ENCODE measurements at regions not wholly inside any gene's neighbourhood (a gene's known extent, or its start where the extent isn't known, plus 50 kb on each side); places are given as distances from the start of the nearest gene placed in this dataset.

GRCh38 chr4:31334086-31334910 is 614.1 kb downstream of the PCDH7 start:
- H3K4me3 ChIP-seq (ENCODE audit: low read depth in 1 of 3, low read length in 3 of 3) = no peak overlapping the region
- 58 to 80% (median 72%) methylated on average over 2 of the region's 2 CpGs for WGBS, 3 donors
- no peak overlapping the region for H3K27ac ChIP-seq (ENCODE audit: low read depth in 1 of 3, low read length in 2 of 3)
- no peaks in the 10 kb centered on the region for H3K27me3 ChIP-seq (ENCODE audit: control insufficient read depth in 3 of 3, insufficient read depth in 3 of 3, low read length in 3 of 3)
- DNase-seq = no peak
- H3K36me3 ChIP-seq (ENCODE audit: control insufficient read depth in 3 of 3, insufficient read depth in 2 of 3, low read depth in 1 of 3, low read length in 3 of 3) = no peaks in the 10 kb centered on the region
- FAIRE-seq = no peak
- H3K4me1 ChIP-seq (ENCODE audit: control insufficient read depth in 3 of 3, insufficient read depth in 2 of 3, low read depth in 1 of 3, low read length in 2 of 3) = no peaks in the 10 kb centered on the region
- H3K9me3 ChIP-seq (ENCODE audit: control insufficient read depth in 2 of 2, insufficient read depth in 1 of 2, low read depth in 1 of 2, low read length in 1 of 2) = peaks cover 0 to 3% of the 10 kb centered on the region in 2 donors

GRCh38 chr4:31338000-31338399 is 617.8 kb downstream of the PCDH7 start:
- DNase-seq (no peak), FAIRE-seq (no peak)
- H3K9me3 ChIP-seq (ENCODE audit: control insufficient read depth in 2 of 2, insufficient read depth in 1 of 2, low read depth in 1 of 2, low read length in 1 of 2) = peaks cover 0 to 5% of the 10 kb centered on the region in 2 donors
- H3K36me3 ChIP-seq (ENCODE audit: control insufficient read depth in 3 of 3, insufficient read depth in 2 of 3, low read depth in 1 of 3, low read length in 3 of 3) = no peaks in the 10 kb centered on the region
- no peak overlapping the region for H3K27ac ChIP-seq (ENCODE audit: low read depth in 1 of 3, low read length in 2 of 3)
- no peaks in the 10 kb centered on the region for H3K27me3 ChIP-seq (ENCODE audit: control insufficient read depth in 3 of 3, insufficient read depth in 3 of 3, low read length in 3 of 3)
- no peak overlapping the region for H3K4me3 ChIP-seq (ENCODE audit: low read depth in 1 of 3, low read length in 3 of 3)
- H3K4me1 ChIP-seq (ENCODE audit: control insufficient read depth in 3 of 3, insufficient read depth in 2 of 3, low read depth in 1 of 3, low read length in 2 of 3) = no peaks in the 10 kb centered on the region

GRCh38 chr4:31341601-31342359 is 621.6 kb downstream of the PCDH7 start:
- WGBS, 3 donors = 57 to 67% (median 57%) methylated on average over 4 of the region's 4 CpGs
- Histone ChIP-seq H3K4me3 (ENCODE audit: low read depth in 1 of 3, low read length in 3 of 3) (no peak overlapping the region), H3K4me1 (ENCODE audit: control insufficient read depth in 3 of 3, insufficient read depth in 2 of 3, low read depth in 1 of 3, low read length in 2 of 3) (no peaks in the 10 kb centered on the region), H3K9me3 (ENCODE audit: control insufficient read depth in 2 of 2, insufficient read depth in 1 of 2, low read depth in 1 of 2, low read length in 1 of 2) (peaks cover 0 to 5% of the 10 kb centered on the region in 2 donors), H3K27me3 (ENCODE audit: control insufficient read depth in 3 of 3, insufficient read depth in 3 of 3, low read length in 3 of 3) (no peaks in the 10 kb centered on the region), H3K27ac (ENCODE audit: low read depth in 1 of 3, low read length in 2 of 3) (no peak overlapping the region), H3K36me3 (ENCODE audit: control insufficient read depth in 3 of 3, insufficient read depth in 2 of 3, low read depth in 1 of 3, low read length in 3 of 3) (no peaks in the 10 kb centered on the region)
- no peak for DNase-seq
- no peak for FAIRE-seq

- Histone ChIP-seq H3K27ac (ENCODE audit: low read depth in 1 of 3, low read length in 2 of 3) (no peak overlapping the region), H3K9me3 (ENCODE audit: control insufficient read depth in 2 of 2, insufficient read depth in 1 of 2, low read depth in 1 of 2, low read length in 1 of 2) (peaks cover 0 to 5% of the 10 kb centered on the region in 2 donors), H3K4me3 (ENCODE audit: low read depth in 1 of 3, low read length in 3 of 3) (no peak overlapping the region), H3K4me1 (ENCODE audit: control insufficient read depth in 3 of 3, insufficient read depth in 2 of 3, low read depth in 1 of 3, low read length in 2 of 3) (no peaks in the 10 kb centered on the region), H3K36me3 (ENCODE audit: control insufficient read depth in 3 of 3, insufficient read depth in 2 of 3, low read depth in 1 of 3, low read length in 3 of 3) (no peaks in the 10 kb centered on the region), H3K27me3 (ENCODE audit: control insufficient read depth in 3 of 3, insufficient read depth in 3 of 3, low read length in 3 of 3) (no peaks in the 10 kb centered on the region)
- DNase-seq = no peak
- no peak for FAIRE-seq
Observed at GRCh38 chr4:31343061-31343460, 622.9 kb downstream of the PCDH7 start.

GRCh38 chr4:31349907-31350306 is 629.7 kb downstream of the PCDH7 start:
- Histone ChIP-seq H3K36me3 (ENCODE audit: control insufficient read depth in 3 of 3, insufficient read depth in 2 of 3, low read depth in 1 of 3, low read length in 3 of 3) (no peaks in the 10 kb centered on the region), H3K4me3 (ENCODE audit: low read depth in 1 of 3, low read length in 3 of 3) (no peak overlapping the region), H3K27ac (ENCODE audit: low read depth in 1 of 3, low read length in 2 of 3) (no peak overlapping the region), H3K27me3 (ENCODE audit: control insufficient read depth in 3 of 3, insufficient read depth in 3 of 3, low read length in 3 of 3) (no peaks in the 10 kb centered on the region), H3K4me1 (ENCODE audit: control insufficient read depth in 3 of 3, insufficient read depth in 2 of 3, low read depth in 1 of 3, low read length in 2 of 3) (no peaks in the 10 kb centered on the region), H3K9me3 (ENCODE audit: control insufficient read depth in 2 of 2, insufficient read depth in 1 of 2, low read depth in 1 of 2, low read length in 1 of 2) (no peaks in the 10 kb centered on the region)
- no peak for FAIRE-seq
- 4 to 7% (median 6%) methylated on average over 1 of the region's 1 CpG for WGBS, 3 donors
- peak in 1 of 2 donors; percentile 5 for DNase-seq

- Histone ChIP-seq H3K27ac (ENCODE audit: low read depth in 1 of 3, low read length in 2 of 3) (no peak overlapping the region), H3K27me3 (ENCODE audit: control insufficient read depth in 3 of 3, insufficient read depth in 3 of 3, low read length in 3 of 3) (no peaks in the 10 kb centered on the region), H3K4me1 (ENCODE audit: control insufficient read depth in 3 of 3, insufficient read depth in 2 of 3, low read depth in 1 of 3, low read length in 2 of 3) (no peaks in the 10 kb centered on the region), H3K4me3 (ENCODE audit: low read depth in 1 of 3, low read length in 3 of 3) (no peak overlapping the region), H3K9me3 (ENCODE audit: control insufficient read depth in 2 of 2, insufficient read depth in 1 of 2, low read depth in 1 of 2, low read length in 1 of 2) (no peaks in the 10 kb centered on the region), H3K36me3 (ENCODE audit: control insufficient read depth in 3 of 3, insufficient read depth in 2 of 3, low read depth in 1 of 3, low read length in 3 of 3) (no peaks in the 10 kb centered on the region)
- FAIRE-seq = no peak
- DNase-seq = no peak
- 53 to 85% (median 57%) methylated on average over 3 of the region's 3 CpGs for WGBS, 3 donors
Observed at GRCh38 chr4:31351695-31352094, 631.5 kb downstream of the PCDH7 start.

GRCh38 chr4:31356839-31357238 is 636.7 kb downstream of the PCDH7 start:
- Histone ChIP-seq H3K27ac (ENCODE audit: low read depth in 1 of 3, low read length in 2 of 3) (no peak overlapping the region), H3K4me3 (ENCODE audit: low read depth in 1 of 3, low read length in 3 of 3) (no peak overlapping the region), H3K27me3 (ENCODE audit: control insufficient read depth in 3 of 3, insufficient read depth in 3 of 3, low read length in 3 of 3) (no peaks in the 10 kb centered on the region), H3K4me1 (ENCODE audit: control insufficient read depth in 3 of 3, insufficient read depth in 2 of 3, low read depth in 1 of 3, low read length in 2 of 3) (no peaks in the 10 kb centered on the region), H3K36me3 (ENCODE audit: control insufficient read depth in 3 of 3, insufficient read depth in 2 of 3, low read depth in 1 of 3, low read length in 3 of 3) (no peaks in the 10 kb centered on the region), H3K9me3 (ENCODE audit: control insufficient read depth in 2 of 2, insufficient read depth in 1 of 2, low read depth in 1 of 2, low read length in 1 of 2) (no peaks in the 10 kb centered on the region)
- no peak for FAIRE-seq
- DNase-seq = no peak
- WGBS, 3 donors = 95 to 100% (median 97%) methylated on average over 1 of the region's 1 CpG

GRCh38 chr4:31360786-31361185 is 640.6 kb downstream of the PCDH7 start:
- no peak overlapping the region for H3K4me3 ChIP-seq (ENCODE audit: low read depth in 1 of 3, low read length in 3 of 3)
- H3K9me3 ChIP-seq (ENCODE audit: control insufficient read depth in 2 of 2, insufficient read depth in 1 of 2, low read depth in 1 of 2, low read length in 1 of 2) = no peaks in the 10 kb centered on the region
- H3K27me3 ChIP-seq (ENCODE audit: control insufficient read depth in 3 of 3, insufficient read depth in 3 of 3, low read length in 3 of 3) = no peaks in the 10 kb centered on the region
- no peak overlapping the region for H3K27ac ChIP-seq (ENCODE audit: low read depth in 1 of 3, low read length in 2 of 3)
- H3K4me1 ChIP-seq (ENCODE audit: control insufficient read depth in 3 of 3, insufficient read depth in 2 of 3, low read depth in 1 of 3, low read length in 2 of 3) = no peaks in the 10 kb centered on the region
- no peaks in the 10 kb centered on the region for H3K36me3 ChIP-seq (ENCODE audit: control insufficient read depth in 3 of 3, insufficient read depth in 2 of 3, low read depth in 1 of 3, low read length in 3 of 3)
- 6 to 25% (median 18%) methylated on average over 1 of the region's 1 CpG for WGBS, 3 donors
- DNase-seq (no peak), FAIRE-seq (no peak)

Measured in small intestine (tissue), 7 donors.